ENCODE measurements at regions not wholly inside any gene's neighbourhood (a gene's known extent, or its start where the extent isn't known, plus 50 kb on each side); places are given as distances from the start of the nearest gene placed in this dataset.

- DNase-seq (ENCODE audit: low read depth in 1 of 2, low spot score in 1 of 2) (no peak), FAIRE-seq (no peak), ATAC-seq (no peak)
- Histone ChIP-seq H3K4me3 (no peak overlapping the region), H3K4me2 (no peak overlapping the region), H3K9me3 (no peaks in the 10 kb centered on the region), H3K27ac (no peak overlapping the region), H3K4me1 (peaks cover 20% of the 10 kb centered on the region)
- POLR2A ChIA-PET: no interaction called here
- CTCF ChIA-PET: interaction anchor here (1.3 kb wide), 1 partner anchor 10 kb away, joined by 3 read pairs; no protein-coding TSS in a partner anchor
- TF ChIP-seq CHD2 (IDR thresholded peaks at IDR 0.05; ENCODE audit: low read length, partially characterized antibody) (no peak), REST (IDR thresholded peaks at IDR 0.05) (no peak), HEYL (CRISPR knock-in tag; IDR thresholded peaks at IDR 0.05) (no peak), BHLHE40 (IDR thresholded peaks at IDR 0.05; ENCODE audit: low read depth, low read length) (no peak)
- WGBS (ENCODE audit: missing lambda C conversion rate): 83% methylated on average over 28 of the region's 28 CpGs
Measured at GRCh38 chr17:72342627-72343527, 222.1 kb downstream of the SOX9 start.

GRCh38 chr17:72343911-72344310, 223.1 kb downstream of the SOX9 start:
- DNase-seq (ENCODE audit: low read depth in 1 of 2, low spot score in 1 of 2) (no peak), FAIRE-seq (no peak), ATAC-seq (no peak)
- Histone ChIP-seq H3K4me3 (no peak overlapping the region), H3K9me3 (no peaks in the 10 kb centered on the region), H3K4me2 (no peak overlapping the region), H3K27ac (no peak overlapping the region), H3K4me1 (peaks cover 10% of the 10 kb centered on the region)
- ChIA-PET POLR2A (no interaction called here), CTCF (no interaction called here)
- no peak for TF ChIP-seq POLR2AphosphoS2 (conservative IDR thresholded peaks at IDR 0.05; ENCODE audit: low read length)
- no peak for TF ChIP-seq JUN (IDR thresholded peaks at IDR 0.05)
- TF ChIP-seq SREBF2 (IDR thresholded peaks at IDR 0.05): no peak
- TF ChIP-seq PHF8 (IDR thresholded peaks at IDR 0.05; ENCODE audit: borderline replicate concordance, low read depth): no peak
- no peak for TF ChIP-seq MAX (IDR thresholded peaks at IDR 0.05)
- TF ChIP-seq FOSB (CRISPR knock-in tag; IDR thresholded peaks at IDR 0.05): no peak
- no peak for TF ChIP-seq KDM1A (IDR thresholded peaks at IDR 0.05; ENCODE audit: low read depth)
- TF ChIP-seq HMGXB4 (CRISPR knock-in tag; IDR thresholded peaks at IDR 0.05; ENCODE audit: borderline replicate concordance): no peak
- TF ChIP-seq ZFP36 (IDR thresholded peaks at IDR 0.05; ENCODE audit: borderline replicate concordance, partially characterized antibody): no peak
- TF ChIP-seq HOXB13 (CRISPR knock-in tag; IDR thresholded peaks at IDR 0.05; ENCODE audit: low read depth): no peak
- no peak for TF ChIP-seq EP300 (IDR thresholded peaks at IDR 0.05)
- no peak for TF ChIP-seq RNF2 (IDR thresholded peaks at IDR 0.05; ENCODE audit: borderline replicate concordance, low read depth)
- TF ChIP-seq CEBPB (IDR thresholded peaks at IDR 0.05): no peak
- TF ChIP-seq HES2 (IDR thresholded peaks at IDR 0.05): no peak
- TF ChIP-seq KDM5A (IDR thresholded peaks at IDR 0.05): no peak
- TF ChIP-seq RCOR1 (IDR thresholded peaks at IDR 0.05; ENCODE audit: low read depth, low read length): no peak
- 64% methylated on average over 8 of the region's 8 CpGs for WGBS (ENCODE audit: missing lambda C conversion rate)
